AG09319 (cell line): ENCODE measurements at regions not wholly inside any gene's neighbourhood (a gene's known extent, or its start where the extent isn't known, plus 50 kb on each side); places are given as distances from the start of the nearest gene placed in this dataset.
"Not testable (repeated sequence)": the region's sequence is repeated elsewhere in the genome, so short reads cannot be mapped to it uniquely, and the experiment has no call there.

Experiments
- DNase-seq: peaks from one replicate; pipeline ENCODE4 v3.0.0-alpha.2; 2010; ENCODE audit warnings: low read depth; ENCODE audit errors: extremely low read depth
- TF ChIP-seq, protein P1 (sequence below): IDR thresholded peaks from 2 replicates; pipeline ENCODE4 v1.5.1; 2011; ENCODE audit warnings: low read depth, mild to moderate bottlenecking, inconsistent platforms, low read length, moderate library complexity

DNA sequence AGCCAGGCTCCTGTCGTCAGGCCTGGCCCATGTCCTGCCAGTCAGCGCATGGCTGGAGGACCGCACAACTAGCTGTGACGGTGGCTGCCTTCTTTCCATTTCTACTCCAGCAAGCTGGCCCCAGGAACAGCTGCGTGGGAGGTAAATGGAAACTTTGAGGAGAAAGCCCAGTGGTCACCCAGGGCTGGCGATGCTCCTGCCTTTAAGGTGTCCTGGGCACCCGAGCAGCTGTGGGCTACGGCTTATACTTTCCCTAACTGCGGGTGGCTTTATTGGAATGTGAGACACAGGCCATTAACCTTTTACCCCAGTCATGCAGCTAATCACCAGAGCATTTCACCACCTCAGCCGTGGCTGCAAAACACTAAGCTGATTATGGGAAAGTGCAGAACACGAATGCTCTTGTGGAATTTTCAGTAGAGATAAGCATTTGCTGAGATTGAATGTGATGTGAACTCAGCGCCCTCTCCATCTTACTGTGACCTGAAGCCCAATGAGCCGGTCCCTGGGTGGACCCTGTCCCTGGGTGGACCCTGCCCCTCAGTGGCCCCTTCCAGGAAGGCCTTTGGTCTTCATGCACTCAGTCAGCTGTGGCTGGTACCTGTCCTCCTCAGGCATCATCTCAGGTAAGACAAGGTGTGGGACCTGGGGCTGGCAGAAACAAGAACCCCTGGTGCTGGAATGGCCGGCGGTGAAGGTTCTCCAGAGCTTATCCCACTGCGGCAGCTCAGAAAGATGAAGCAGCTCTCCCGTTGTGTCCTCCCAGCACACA, 275.4 kb upstream of the HS6ST1 start:
- DNase-seq: no peak
- TF ChIP-seq, protein P1, sequence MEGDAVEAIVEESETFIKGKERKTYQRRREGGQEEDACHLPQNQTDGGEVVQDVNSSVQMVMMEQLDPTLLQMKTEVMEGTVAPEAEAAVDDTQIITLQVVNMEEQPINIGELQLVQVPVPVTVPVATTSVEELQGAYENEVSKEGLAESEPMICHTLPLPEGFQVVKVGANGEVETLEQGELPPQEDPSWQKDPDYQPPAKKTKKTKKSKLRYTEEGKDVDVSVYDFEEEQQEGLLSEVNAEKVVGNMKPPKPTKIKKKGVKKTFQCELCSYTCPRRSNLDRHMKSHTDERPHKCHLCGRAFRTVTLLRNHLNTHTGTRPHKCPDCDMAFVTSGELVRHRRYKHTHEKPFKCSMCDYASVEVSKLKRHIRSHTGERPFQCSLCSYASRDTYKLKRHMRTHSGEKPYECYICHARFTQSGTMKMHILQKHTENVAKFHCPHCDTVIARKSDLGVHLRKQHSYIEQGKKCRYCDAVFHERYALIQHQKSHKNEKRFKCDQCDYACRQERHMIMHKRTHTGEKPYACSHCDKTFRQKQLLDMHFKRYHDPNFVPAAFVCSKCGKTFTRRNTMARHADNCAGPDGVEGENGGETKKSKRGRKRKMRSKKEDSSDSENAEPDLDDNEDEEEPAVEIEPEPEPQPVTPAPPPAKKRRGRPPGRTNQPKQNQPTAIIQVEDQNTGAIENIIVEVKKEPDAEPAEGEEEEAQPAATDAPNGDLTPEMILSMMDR: no peak

DNA sequence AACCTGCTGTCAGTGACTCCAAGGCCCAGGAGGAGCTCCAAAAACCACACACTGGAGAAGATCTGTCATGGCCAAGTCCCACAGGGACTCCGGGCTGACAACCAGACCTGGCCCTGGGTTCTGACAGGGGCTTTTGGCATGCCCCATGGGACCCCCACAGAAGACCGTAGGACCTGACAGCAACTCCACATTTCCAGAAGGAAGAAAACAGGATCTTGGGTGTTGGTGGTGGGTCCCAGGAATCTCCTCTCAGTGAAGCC, 275.9 kb upstream of the HS6ST1 start:
- TF ChIP-seq, protein P1: no peak
- DNase-seq: no peak

DNA sequence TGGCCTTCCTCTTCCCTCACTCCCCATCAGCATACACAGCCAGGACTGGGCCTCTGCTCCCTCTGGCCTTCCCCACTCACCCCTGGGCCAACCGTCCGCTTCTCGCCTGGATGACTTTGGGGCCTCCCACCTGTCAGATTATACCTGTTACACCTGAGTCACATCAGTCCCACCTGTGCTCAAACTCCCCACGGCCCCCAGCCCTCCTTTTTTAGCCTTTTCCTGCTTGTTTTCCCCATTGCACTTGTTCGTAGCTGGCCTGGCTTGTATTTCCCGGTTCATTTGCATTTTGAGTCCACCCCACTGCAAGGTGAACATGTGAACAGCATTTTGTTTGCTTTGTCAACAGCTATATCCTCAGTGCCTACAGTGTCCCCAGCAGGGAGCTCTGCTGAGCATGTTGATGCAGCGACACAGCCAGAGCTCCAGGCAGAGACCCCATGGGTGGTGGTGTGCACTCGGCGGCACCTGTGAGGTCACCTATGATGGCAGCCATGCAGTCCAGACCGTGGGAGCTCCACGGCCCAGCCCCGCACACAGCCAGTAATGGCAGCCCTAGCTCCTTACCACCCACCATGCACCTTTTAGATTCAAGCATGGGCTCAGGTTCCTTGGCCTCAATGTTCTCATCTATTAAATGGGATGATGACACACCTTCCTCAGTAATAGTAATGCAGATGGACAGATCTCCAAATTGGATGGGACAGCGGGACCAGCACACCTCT, 276.4 kb upstream of the HS6ST1 start:
- TF ChIP-seq, protein P1: no peak
- no peak for DNase-seq

DNA sequence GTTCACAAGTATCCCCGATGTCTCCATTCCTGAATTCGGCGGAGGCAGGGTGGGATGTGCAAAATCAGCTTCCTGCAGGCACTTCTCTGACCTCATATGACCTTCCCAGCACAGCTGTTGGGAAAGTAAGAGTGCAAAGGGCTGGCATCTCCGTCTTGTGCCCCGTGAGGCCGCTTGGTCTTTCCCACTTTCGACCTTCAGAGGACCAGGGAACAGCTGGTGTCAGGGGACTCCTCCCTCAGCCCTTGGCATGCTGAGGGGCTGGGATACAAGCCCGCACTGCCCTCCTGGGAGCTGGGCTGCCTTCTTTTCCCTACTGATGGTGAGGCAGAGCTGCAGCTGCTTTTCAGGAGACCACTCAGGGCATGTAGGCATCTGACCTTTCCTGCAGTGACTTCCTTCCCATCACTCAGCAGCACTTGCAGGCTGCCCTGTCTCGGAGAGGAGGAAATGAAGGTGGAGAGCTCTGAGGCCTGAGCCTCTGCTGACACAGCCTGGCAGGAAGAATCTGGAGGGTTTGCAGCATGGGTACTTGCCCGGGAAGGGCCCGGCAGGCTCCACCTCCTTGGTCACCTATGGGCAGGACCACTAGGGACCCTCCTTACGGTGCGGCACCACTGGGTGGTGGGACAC, 277.2 kb upstream of the HS6ST1 start:
- DNase-seq: no peak
- TF ChIP-seq, protein P1: no peak

DNA sequence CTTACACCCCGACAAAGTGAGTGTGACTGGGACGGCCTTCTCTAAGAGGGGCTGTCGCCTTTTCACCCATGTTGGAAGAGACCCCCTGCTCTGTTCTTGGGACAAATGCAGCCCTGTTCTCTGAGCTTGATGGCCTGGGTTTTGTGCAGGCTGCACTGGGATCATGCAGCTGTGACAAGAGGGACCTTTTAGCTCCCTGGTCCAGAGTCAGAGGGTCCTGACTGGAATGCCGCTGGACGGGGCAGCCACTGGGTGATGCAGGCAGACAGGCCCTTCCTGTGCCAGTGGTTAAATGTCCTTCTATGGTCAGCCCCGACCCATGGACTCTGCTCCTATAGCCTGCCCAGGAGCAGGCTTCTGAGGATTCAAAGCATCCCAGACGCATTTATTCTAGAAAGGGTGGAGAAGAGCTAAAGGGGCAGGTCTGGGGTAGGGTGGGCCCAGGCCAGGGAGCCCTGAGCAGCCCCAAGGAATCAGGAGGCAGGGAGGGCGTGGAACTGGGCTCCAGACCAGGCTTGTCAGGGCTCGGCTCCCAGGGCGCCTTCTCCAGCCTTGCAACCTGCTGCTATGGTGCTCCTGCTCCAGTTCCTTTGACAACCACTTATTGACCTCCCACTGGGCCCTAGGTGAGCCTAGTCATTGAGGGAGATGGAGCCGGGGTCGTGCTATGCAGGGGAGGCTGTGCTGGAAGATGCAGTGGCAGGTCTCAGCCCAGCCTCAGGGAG, 277.9 kb upstream of the HS6ST1 start:
- DNase-seq: no peak
- TF ChIP-seq, protein P1: no peak

DNA sequence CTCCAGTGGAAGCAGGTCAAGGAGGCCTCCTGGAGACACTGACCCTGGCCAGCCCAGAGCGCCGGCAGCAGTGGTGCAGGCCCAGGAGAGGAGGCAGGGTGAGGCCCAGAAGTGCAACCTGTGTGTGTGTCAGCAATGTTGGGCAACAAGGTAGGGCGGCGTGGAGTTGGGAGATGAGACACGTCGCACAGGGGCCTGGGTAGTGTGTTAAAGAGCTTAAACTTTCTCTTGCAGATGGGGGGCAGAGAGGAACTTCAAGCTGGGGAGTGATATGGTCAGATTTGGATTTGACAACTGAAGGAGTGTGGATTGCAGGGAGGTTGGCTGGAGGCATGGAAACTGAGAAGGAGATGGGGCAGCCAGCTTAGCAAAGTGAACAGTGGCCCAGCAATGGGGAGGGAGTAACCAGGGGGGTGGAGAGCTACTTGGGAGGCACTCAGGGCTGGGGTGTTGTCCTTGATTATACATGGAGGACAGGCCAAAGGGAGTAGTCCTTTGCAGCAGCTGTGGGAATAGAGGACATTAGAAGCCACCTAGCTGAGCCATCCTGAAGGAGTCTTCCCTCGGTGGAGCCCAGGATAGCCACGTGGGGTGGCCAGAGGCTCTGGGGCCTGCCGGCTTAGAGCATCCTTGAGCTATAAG, 278.6 kb upstream of the HS6ST1 start:
- TF ChIP-seq, protein P1: no peak
- no peak for DNase-seq

DNA sequence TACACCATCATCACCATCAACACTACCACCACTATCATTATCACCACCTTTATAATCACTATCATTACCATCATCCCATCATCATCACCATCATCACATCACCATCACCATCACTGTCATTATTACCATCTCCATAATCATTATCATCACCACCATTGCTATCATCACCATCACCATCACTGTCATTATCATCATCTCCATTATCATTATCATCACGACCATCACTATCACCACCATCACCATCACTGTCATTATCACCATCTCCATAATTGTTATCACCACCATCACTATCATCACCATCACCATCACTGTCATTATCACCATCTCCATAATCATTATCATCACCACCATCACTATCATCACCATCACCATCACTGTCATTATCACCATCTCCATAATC, 279.6 kb upstream of the HS6ST1 start:
- not testable (repeated sequence) for DNase-seq
